HG03135 (cell line): ENCODE measurements at regions not wholly inside any gene's neighbourhood (a gene's known extent, or its start where the extent isn't known, plus 50 kb on each side); places are given as distances from the start of the nearest gene placed in this dataset.
"Not testable (repeated sequence)": the region's sequence is repeated elsewhere in the genome, so short reads cannot be mapped to it uniquely, and the experiment has no call there.

Experiments used
- ATAC-seq: cut with Tn5 transposase; IDR thresholded peaks from one replicate; pipeline ENCODE4 v1.9.1; 2021; ENCODE audit warnings: mild to moderate bottlenecking, moderate library complexity; ENCODE audit not compliant: unreplicated experiment

DNA sequence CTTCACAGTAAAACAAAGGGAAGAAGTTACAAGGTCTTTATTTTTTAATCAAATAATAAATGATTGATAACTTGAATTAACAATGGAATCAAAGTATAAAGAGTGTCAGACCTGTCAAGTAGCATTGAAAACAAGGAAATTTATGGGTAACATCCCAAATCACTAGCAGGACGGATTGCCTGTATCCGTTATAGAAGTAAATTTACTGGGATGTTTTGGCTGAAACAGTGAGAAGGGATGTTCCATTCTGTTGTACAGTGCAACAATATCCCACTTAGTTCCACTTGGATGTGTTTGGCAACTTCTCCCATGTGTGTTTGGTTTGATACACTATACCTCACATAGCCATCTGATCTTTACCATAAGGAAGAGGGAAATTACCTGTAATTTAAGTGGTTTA, 421.0 kb upstream of the CHD1 start:
- no peak for ATAC-seq

- ATAC-seq = no peak
Observed at GRCh38 chr5:99348597-99348996, 419.8 kb upstream of the CHD1 start.

GRCh38 chr5:99339758-99340157, 411.0 kb upstream of the CHD1 start:
- ATAC-seq = not testable (repeated sequence)

GRCh38 chr5:99334936-99335335, 406.1 kb upstream of the CHD1 start:
- ATAC-seq = no peak

DNA sequence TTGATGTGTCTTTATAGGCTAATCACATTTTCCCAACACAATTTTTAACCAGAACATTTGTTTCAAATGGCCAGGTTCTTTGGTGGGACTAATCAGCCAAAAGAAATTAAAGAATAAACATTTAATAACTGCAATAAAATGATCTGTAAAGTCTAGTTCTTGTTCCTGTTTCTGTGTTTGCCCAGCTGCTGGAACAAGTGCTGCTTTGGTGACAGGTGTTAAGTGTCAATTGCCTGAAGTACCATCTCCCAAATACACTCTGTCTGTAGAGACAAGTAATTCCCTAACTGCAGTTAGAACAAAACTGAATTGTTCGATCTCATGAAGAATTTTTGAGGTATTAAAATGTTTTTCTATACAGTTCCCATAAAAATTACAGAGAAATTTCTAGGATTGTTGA, 402.3 kb upstream of the CHD1 start:
- no peak for ATAC-seq

DNA sequence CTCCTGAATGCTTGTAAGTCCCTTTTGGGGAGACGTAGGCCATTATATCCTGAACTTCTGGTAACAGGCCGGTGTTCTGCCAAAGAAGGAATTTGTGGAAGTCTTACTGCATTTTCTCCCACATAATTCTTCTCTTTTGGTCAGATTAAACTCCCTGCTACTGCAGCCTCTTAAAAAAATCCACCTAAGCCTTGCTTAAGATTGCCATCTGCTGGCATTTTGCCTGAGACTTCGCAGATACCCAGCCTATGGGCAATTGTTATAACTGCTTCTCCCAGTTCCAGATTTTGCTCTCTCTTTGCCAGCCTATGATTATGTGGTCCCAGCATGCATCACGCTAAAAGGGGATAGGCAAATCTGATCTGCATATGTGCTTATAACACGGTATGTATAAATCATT, 391.6 kb upstream of the CHD1 start:
- no peak for ATAC-seq

GRCh38 chr5:99317136-99317535, 388.3 kb upstream of the CHD1 start:
- no peak for ATAC-seq

DNA sequence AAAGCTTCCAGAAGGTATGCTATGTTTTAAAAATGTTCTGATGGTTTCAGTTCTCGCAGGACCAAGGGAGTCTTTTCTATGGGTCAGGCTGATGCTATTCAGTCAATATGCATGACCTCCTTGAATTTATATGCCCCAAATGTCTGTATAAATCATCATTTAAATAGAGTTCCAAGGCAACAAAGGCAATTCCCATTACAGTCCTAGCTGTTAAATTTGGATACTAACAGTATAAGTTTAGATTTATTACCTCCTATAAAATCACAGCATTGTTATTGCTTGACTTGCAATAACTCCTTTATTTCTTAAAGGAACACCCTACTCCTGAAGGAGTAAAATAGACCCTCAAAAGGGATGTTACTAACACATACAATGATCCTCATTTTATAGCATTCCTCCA, 387.7 kb upstream of the CHD1 start:
- no peak for ATAC-seq

- ATAC-seq = no peak
Observed at GRCh38 chr5:99315413-99316183, 386.8 kb upstream of the CHD1 start.

GRCh38 chr5:99314721-99315120, 385.9 kb upstream of the CHD1 start:
- no peak for ATAC-seq

DNA sequence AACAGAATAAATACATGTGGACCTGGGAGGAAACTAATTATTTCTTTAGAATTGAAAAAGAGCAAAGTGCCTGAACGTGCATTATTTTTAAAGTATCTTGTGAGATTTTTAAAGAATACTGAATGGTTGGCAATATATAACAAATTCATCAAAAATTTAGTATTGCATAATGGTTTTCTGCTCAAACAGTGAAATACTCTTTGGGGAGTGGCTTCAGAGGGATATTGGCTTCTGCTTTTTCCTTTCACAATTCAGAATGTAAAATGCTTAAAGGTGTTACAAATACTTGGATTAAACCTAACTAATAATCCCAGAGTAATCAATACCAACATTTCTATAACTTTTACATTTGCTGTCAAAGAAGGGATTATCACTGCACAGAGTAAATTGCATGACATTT, 379.3 kb upstream of the CHD1 start:
- ATAC-seq = no peak

DNA sequence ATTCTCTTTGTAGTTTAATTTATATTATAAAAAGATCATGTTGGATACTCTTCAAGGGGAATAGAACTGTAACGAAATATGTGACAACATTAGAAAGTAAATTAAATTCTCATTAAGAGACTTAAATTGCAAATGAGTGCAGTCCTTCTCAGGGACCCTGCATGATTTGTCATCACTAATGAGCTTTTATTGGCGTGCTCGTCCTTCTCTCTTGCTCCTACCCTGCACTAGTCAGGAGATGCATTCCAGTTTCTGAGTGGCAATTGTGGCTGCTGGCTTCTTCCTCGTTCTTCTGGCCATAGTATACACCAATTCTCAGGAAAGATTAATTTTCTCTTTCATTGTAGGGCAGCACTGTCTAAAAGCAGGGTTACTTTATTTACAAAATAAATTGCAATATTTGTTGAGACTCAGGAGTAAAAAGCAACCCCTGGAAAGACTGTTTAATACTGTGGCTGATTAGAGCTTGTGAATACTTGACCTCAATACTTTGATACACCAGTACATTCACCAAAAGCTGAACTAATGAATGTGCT, 376.3 kb upstream of the CHD1 start:
- no peak for ATAC-seq

- ATAC-seq = no peak
Observed at GRCh38 chr5:99285606-99286005, 356.8 kb upstream of the CHD1 start.

- no peak for ATAC-seq
Observed at GRCh38 chr5:99275128-99275527, 346.3 kb upstream of the CHD1 start.

DNA sequence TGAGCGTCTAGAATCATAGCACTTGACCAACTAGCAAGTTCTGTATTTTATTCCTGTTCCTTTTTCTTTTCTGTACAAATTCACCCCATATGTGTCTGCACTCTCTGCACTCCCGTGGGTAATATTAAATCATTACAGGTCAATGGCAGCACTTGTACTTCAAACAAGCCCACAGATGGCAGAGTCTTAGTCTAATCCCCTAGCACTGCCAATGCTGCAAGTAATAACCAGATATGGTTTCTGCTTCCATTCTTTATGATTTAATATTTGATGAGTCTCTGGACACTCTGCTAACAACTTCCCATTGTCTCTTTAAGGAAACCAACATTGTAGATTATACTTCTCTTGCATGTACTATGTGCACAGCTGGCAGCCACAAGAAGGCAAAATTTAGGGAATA, 343.8 kb upstream of the CHD1 start:
- no peak for ATAC-seq

DNA sequence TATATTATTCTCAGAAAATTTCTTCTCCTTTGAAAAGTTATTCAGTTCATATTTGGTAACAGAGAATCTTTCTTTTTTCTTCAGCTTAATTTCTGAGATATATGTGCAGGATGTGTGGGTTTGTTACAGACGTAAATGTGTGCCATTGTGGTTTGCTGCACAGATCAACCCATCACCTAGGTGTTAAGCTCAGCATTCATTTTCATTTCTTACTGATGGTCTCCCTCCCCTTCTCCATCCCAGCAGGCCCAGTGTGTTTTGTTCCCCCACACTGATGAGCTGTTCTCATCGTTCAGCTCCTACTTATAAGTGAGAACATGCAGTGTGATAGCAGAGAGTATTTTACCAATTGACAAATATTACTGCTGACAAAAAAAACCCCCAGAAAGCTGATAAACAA, 330.0 kb upstream of the CHD1 start:
- no peak for ATAC-seq

- ATAC-seq = no peak
Observed at GRCh38 chr5:99248066-99248465, 319.3 kb upstream of the CHD1 start.

DNA sequence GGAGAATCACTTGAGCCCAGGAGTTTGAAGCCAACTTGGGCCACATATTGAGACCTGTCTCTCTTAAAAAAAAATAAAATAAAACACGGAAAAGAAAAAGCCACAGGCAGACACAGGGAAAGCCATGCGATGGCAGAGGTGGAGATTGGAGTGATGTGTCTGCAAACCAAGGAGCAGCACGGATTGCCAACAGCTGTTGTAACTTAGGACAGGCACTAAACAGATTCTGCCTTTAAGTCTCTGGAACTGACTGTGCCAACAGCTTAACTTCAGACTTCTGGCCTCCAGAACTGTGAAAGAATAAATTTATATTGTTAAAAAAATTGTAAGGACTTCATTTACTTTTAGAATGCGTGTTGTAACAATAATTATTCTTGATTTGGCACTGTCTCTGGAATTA, 318.5 kb upstream of the CHD1 start:
- no peak for ATAC-seq

- ATAC-seq = no peak
Observed at GRCh38 chr5:99243111-99243510, 314.3 kb upstream of the CHD1 start.

DNA sequence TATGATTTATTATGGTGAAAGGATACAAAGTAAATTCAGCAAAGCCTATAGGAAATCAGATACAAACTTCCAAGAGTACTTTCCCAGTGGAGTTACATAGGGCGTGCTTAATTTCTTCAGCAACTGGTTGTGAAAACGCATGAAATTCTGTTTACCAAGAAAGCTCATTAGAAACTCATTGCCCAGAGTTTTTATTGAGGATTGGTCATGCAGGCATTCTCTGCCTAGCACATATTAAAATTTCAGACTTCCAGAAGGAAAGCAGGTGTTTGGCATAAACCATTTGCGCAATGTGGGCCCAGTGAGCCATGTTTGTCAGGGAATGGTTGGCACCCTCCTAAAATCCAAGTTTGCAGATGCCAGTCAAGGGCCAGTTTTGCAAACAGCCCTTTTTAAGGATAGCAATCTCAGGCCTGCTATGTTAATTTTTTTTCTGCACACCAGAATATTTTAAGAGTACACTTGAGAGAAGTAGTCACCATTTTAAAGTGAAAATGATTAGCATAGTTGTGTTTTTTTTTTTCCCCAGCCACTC, 311.1 kb upstream of the CHD1 start:
- no peak for ATAC-seq

DNA sequence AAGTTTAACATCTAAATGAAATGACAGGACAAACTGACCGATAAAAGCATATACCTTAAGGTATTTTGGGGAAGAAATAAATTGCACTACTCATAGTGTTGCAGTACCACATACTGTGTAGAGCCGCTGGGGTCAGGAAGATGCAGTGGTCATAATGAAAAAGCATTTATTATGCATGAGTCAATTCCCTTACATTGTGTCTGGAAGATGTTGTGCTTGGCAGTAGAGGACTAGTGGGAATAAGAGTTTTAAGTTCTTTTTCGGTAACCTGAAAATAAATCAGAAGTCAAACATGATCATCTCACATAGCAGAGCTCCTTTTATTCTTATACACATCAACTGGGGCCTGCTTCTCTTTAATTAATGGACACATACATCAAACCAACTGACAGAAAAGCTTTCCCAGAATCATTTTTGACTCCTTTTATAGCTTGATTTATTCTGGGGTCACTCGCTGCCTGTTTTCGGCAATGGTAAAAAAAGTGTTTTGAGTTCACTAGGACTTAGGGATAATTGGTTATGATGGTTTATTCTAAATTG, 262.5 kb upstream of the CHD1 start:
- no peak for ATAC-seq

DNA sequence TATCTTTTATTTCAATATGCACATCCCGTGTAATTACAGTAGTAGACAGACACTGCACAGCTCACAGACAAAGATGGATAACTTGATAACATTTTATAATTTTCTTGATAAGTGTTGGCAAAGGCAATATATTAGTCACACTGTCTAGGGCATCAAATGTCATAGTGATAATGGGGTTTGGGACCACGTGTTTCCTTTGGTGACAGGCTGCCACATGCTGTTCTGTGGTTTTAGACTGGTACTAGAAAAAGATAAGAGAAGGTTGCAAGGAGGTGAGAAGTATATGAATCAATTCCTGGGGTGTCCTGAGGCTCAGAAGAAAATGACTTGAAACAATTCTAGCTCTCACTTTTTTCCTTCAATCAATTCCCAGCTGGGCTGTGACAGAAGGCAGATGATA, 258.8 kb upstream of the CHD1 start:
- ATAC-seq = no peak
